WI38 (cell line): ENCODE measurements at regions not wholly inside any gene's neighbourhood (a gene's known extent, or its start where the extent isn't known, plus 50 kb on each side); places are given as distances from the start of the nearest gene placed in this dataset.
"Not testable (repeated sequence)": the region's sequence is repeated elsewhere in the genome, so short reads cannot be mapped to it uniquely, and the experiment has no call there.

Source experiments
- H3K4me3 ChIP-seq: 2 replicates; pipeline ENCODE4 v1.5.1; 2011; ENCODE audit warnings: low read depth, mild to moderate bottlenecking, control low read depth, low read length
- TF ChIP-seq, protein P1 (sequence below): IDR thresholded peaks from 2 replicates; pipeline ENCODE4 v1.5.1; 2012; ENCODE audit warnings: low read depth, mild to moderate bottlenecking, control low read depth, low read length

DNA sequence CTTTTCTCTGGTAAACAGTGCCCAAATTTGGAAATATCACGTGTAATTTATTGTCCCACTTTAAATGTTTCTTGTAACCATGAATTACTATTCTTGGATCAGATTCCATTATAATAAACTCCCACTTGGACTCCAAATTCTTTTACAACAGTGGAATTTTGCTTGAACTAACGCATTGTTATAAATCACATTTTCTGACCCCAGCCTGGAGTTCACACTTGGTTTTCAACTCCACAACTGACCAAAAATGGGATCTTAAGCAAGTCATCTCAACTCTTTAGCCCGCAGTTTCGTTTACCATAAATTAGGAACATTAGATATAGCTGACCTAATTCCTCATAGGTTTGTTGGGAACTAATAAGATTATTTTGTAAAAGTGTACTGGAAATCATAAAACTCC, 336.8 kb upstream of the NCAM1 start:
- H3K4me3 ChIP-seq, result no peak overlapping the region
- TF ChIP-seq, protein P1, sequence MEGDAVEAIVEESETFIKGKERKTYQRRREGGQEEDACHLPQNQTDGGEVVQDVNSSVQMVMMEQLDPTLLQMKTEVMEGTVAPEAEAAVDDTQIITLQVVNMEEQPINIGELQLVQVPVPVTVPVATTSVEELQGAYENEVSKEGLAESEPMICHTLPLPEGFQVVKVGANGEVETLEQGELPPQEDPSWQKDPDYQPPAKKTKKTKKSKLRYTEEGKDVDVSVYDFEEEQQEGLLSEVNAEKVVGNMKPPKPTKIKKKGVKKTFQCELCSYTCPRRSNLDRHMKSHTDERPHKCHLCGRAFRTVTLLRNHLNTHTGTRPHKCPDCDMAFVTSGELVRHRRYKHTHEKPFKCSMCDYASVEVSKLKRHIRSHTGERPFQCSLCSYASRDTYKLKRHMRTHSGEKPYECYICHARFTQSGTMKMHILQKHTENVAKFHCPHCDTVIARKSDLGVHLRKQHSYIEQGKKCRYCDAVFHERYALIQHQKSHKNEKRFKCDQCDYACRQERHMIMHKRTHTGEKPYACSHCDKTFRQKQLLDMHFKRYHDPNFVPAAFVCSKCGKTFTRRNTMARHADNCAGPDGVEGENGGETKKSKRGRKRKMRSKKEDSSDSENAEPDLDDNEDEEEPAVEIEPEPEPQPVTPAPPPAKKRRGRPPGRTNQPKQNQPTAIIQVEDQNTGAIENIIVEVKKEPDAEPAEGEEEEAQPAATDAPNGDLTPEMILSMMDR, result no peak

DNA sequence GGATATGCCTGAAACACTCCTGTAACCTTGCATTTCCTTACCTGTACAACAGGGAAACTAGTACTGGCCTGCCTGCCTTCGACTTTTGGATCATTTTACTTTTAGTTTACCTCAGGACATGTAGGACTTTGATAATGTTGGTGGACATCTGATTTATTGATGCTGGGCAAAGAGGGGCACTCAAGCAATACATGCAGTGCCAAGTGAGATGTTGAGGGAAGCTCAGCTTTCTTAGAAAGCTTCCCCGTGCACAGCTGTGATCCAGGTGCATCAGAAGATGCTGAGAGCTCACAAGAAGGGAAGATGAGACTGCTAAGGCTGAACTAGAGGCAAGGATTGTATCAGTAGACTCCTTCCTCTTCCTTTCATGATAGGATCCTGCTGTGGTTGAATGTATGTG, 336.2 kb upstream of the NCAM1 start:
- H3K4me3 ChIP-seq, result not testable (repeated sequence)

DNA sequence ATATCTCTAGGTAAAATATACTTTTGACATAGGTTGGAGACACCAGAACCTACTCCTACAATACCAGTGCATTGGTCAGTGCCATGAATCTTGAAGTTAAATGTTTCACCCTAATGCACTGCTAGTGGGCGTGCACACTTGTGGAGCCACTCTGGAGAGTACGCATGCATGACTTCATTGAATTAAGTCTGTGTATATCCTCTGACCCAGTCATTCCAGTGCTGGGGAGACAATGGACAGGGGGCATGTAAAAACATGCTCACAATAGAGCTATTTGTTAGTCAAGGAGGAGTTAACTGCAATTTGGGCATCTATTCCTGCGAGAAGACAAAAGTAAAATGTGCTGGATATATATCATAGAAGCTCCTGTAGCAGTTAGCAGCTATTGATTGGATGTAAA, 335.4 kb upstream of the NCAM1 start:
- H3K4me3 ChIP-seq, result no peak overlapping the region
- TF ChIP-seq, protein P1, result no peak

DNA sequence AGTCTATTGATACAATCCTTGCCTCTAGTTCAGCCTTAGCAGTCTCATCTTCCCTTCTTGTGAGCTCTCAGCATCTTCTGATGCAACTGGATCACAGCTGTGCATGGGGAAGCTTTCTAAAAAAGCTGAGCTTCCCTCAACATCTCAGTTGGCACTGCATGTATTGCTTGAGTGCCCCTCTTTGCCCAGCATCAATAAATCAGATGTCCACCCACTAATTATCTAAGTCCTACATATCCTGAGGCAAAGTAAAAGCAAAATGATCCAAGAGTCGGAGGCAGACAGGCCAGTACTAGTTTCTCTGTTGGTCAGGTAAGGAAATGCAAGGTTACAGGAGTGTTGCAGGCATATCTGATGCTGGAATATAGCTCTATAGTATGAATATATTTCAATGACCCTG, 334.5 kb upstream of the NCAM1 start:
- TF ChIP-seq, protein P1, result no peak

DNA sequence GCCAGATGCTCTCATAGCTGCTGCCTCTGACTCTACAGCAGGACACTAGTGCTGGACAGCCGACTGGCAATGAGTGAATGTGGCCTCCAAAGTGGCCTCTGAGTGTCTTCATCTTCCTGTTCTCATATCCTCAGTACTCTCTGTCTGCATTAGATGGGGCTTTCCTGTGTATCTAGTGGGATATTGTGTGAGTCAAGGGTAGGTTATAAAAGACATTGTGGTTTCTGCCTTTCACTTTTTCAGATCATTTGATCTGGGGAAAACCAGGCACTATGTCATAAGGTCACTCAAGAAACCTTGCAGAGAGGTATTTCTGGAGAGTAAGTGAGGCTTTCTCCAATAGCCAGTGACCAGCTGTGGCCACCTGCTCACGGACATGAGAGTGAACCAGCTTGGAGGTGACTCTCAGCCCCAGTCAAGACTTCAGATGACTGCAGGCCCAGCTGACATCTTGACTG, 333.6 kb upstream of the NCAM1 start:
- TF ChIP-seq, protein P1, result no peak
- no peak overlapping the region for H3K4me3 ChIP-seq

More for the DNA sequence above, 334.5 kb upstream of the NCAM1 start:
- H3K4me3 ChIP-seq, result no peak overlapping the region

DNA sequence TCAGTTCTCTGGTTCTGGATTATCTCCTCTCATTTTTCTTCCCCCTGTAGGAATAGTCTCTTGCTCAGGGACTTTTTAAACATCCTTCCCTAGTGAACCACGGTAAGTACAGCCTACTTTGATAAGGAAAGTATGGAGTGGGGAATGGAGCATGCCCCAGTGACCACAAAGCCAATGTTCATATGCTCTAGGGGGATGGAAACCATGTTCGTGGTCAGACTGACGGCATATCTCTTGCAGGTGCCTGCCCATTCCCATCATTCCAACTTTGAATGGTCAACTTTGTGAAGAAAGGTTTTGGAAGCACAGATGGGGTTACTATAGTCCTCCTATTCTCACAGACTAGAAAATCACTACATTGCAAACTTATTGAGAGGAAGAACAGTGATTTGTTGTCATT, 332.5 kb upstream of the NCAM1 start:
- TF ChIP-seq, protein P1, result no peak
- no peak overlapping the region for H3K4me3 ChIP-seq

DNA sequence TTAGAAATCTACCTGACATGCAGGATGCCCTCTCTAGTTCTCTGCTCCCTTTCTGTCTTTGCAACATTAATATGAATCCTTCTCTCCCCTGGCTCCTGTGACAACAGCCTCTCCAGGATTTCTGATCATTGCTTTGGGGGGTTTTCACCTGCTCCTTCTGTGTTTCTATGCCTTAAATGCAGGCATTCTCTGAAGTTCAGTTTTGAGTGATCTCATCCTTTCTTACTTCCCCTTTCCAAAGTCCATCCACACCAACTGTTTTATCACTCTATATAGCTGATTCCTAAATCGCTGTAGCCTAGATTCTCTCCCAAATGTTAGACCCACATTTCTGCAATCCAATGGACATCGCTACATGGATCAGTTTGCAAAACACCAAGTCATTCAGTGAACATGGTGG, 330.7 kb upstream of the NCAM1 start:
- TF ChIP-seq, protein P1, result no peak
- no peak overlapping the region for H3K4me3 ChIP-seq

DNA sequence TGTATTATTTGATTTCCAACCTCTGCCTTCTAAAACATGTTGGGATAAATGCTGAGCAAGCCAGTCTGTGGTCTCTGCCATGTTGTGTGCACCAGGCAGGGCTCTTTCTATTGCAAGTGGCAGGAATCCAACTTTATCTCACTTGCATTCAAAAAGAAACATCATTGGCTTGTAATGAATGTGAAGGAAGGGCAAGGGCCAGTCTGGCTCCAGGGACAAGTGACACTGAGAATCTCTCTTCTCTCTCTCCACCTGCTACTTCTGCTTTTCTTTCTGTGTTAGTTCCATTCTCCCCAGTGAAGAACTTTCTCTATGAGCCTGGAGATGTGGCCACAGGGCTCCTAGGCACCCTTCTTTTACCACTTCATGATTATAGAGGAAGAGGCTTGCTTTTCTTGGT, 329.9 kb upstream of the NCAM1 start:
- TF ChIP-seq, protein P1, result no peak
- no peak overlapping the region for H3K4me3 ChIP-seq
